Iris pigment epithelial cell (primary cell): ENCODE measurements at regions not wholly inside any gene's neighbourhood (a gene's known extent, or its start where the extent isn't known, plus 50 kb on each side); places are given as distances from the start of the nearest gene placed in this dataset.

Experiments
- DNase-seq: peaks from one replicate; pipeline ENCODE4 v3.0.0-alpha.2; 2011; ENCODE audit warnings: low read depth

GRCh38 chr1:5713101-5714010, 278.9 kb downstream of the NPHP4 start:
- DNase-seq = no peak

GRCh38 chr1:5711956-5712645, 280.1 kb downstream of the NPHP4 start:
- DNase-seq = no peak

GRCh38 chr1:5711079-5711478, 281.1 kb downstream of the NPHP4 start:
- no peak for DNase-seq

GRCh38 chr1:5709976-5710375, 282.2 kb downstream of the NPHP4 start:
- no peak for DNase-seq

GRCh38 chr1:5709461-5709975, 282.7 kb downstream of the NPHP4 start:
- no peak for DNase-seq

GRCh38 chr1:5708346-5709245, 283.6 kb downstream of the NPHP4 start:
- DNase-seq = no peak

- DNase-seq = no peak
These were observed 284.5 kb downstream of the NPHP4 start for GRCh38 chr1:5707566-5708345.

GRCh38 chr1:5706239-5706638, 286.0 kb downstream of the NPHP4 start:
- no peak for DNase-seq

- no peak for DNase-seq
These were observed 286.5 kb downstream of the NPHP4 start for GRCh38 chr1:5705751-5706150.

GRCh38 chr1:5704561-5705514, 287.4 kb downstream of the NPHP4 start:
- no peak for DNase-seq

GRCh38 chr1:5701642-5702041, 290.6 kb downstream of the NPHP4 start:
- DNase-seq = no peak

GRCh38 chr1:5693568-5693967, 298.7 kb downstream of the NPHP4 start:
- DNase-seq = no peak

GRCh38 chr1:5692664-5693063, 299.6 kb downstream of the NPHP4 start:
- no peak for DNase-seq

GRCh38 chr1:5691795-5692509, 300.3 kb downstream of the NPHP4 start:
- no peak for DNase-seq

GRCh38 chr1:5690898-5691297, 301.3 kb downstream of the NPHP4 start:
- no peak for DNase-seq

GRCh38 chr1:5690291-5690690, 301.9 kb downstream of the NPHP4 start:
- DNase-seq = no peak

- no peak for DNase-seq
These were observed 303.8 kb downstream of the NPHP4 start for GRCh38 chr1:5688081-5689077.
